GM19099 (cell line): ENCODE measurements at regions not wholly inside any gene's neighbourhood (a gene's known extent, or its start where the extent isn't known, plus 50 kb on each side); places are given as distances from the start of the nearest gene placed in this dataset.

ENCODE experiments used
- POLR2A ChIP-seq: IDR thresholded peaks from 3 replicates; pipeline ENCODE4 v1.6.1; 2011; ENCODE audit warnings: low read depth; ENCODE audit not compliant: insufficient read length; ENCODE audit errors: extremely low read depth

GRCh38 chr10:123607386-123607785 lies 58.8 kb upstream of the GPR26 start:
- no peak for TF ChIP-seq POLR2A

- TF ChIP-seq POLR2A = no peak
Observed at GRCh38 chr10:123608047-123608446, 58.1 kb upstream of the GPR26 start.

- TF ChIP-seq POLR2A = no peak
Observed at GRCh38 chr10:123611243-123611642, 54.9 kb upstream of the GPR26 start.

- TF ChIP-seq POLR2A = no peak
Observed at GRCh38 chr10:123611876-123612275, 54.3 kb upstream of the GPR26 start.

GRCh38 chr10:123613346-123613850 lies 52.8 kb upstream of the GPR26 start:
- TF ChIP-seq POLR2A = no peak

GRCh38 chr10:123614888-123615287 lies 51.3 kb upstream of the GPR26 start:
- no peak for TF ChIP-seq POLR2A
